SHP77 treated with DMSO at 0.1 percent for 48 hours (cell line): ENCODE measurements at regions not wholly inside any gene's neighbourhood (a gene's known extent, or its start where the extent isn't known, plus 50 kb on each side); places are given as distances from the start of the nearest gene placed in this dataset.
A peak's percentile ranks its signal among the peaks of the same experiment; 100 is the strongest.
"Not testable (repeated sequence)": the region's sequence is repeated elsewhere in the genome, so short reads cannot be mapped to it uniquely, and the experiment has no call there.

Source experiments
- DNase-seq: peaks from one replicate; lab custom pipeline; 2025; lab: John Stamatoyannopoulos, UW

- no peak for DNase-seq
Observed at GRCh38 chr10:84701370-84701720, 373.0 kb downstream of the CCSER2 start.

GRCh38 chr10:84704101-84704500 lies 375.7 kb downstream of the CCSER2 start:
- no peak for DNase-seq

- DNase-seq, result no peak
Observed at GRCh38 chr10:84706431-84706830, 378.0 kb downstream of the CCSER2 start.

- no peak for DNase-seq
Observed at GRCh38 chr10:84706875-84707274, 378.5 kb downstream of the CCSER2 start.

GRCh38 chr10:84715911-84716310 lies 387.5 kb downstream of the CCSER2 start:
- no peak for DNase-seq

GRCh38 chr10:84718877-84719616 lies 390.7 kb downstream of the CCSER2 start:
- no peak for DNase-seq

GRCh38 chr10:84719687-84720086 lies 391.3 kb downstream of the CCSER2 start:
- DNase-seq, result no peak

- no peak for DNase-seq
Observed at GRCh38 chr10:84727398-84727797, 399.0 kb downstream of the CCSER2 start.

- not testable (repeated sequence) for DNase-seq
Observed at GRCh38 chr10:84739126-84739525, 410.7 kb downstream of the CCSER2 start.

- no peak for DNase-seq
Observed at GRCh38 chr10:84739641-84740040, 411.3 kb downstream of the CCSER2 start.

GRCh38 chr10:84743483-84743882 lies 415.1 kb downstream of the CCSER2 start:
- no peak for DNase-seq

- DNase-seq, result no peak
Observed at GRCh38 chr10:84755311-84755710, 426.9 kb downstream of the CCSER2 start.

- DNase-seq, result not testable (repeated sequence)
Observed at GRCh38 chr10:84756653-84757052, 428.3 kb downstream of the CCSER2 start.

- not testable (repeated sequence) for DNase-seq
Observed at GRCh38 chr10:84761994-84762614, 433.7 kb downstream of the CCSER2 start.

GRCh38 chr10:84762754-84763394 lies 434.5 kb downstream of the CCSER2 start:
- DNase-seq, result no peak

- DNase-seq, result no peak
Observed at GRCh38 chr10:84763965-84764364, 435.6 kb downstream of the CCSER2 start.

- no peak for DNase-seq
Observed at GRCh38 chr10:84765086-84765485, 436.7 kb downstream of the CCSER2 start.

- DNase-seq, result no peak
Observed at GRCh38 chr10:84765656-84766055, 437.3 kb downstream of the CCSER2 start.

GRCh38 chr10:84766923-84767322 lies 438.5 kb downstream of the CCSER2 start:
- DNase-seq, result no peak

- DNase-seq, result no peak
Observed at GRCh38 chr10:84768132-84768531, 439.7 kb downstream of the CCSER2 start.

GRCh38 chr10:84770824-84771223 lies 442.4 kb downstream of the CCSER2 start:
- no peak for DNase-seq

- DNase-seq, result peak; percentile 16
Observed at GRCh38 chr10:84783386-84783785, 455.0 kb downstream of the CCSER2 start.

GRCh38 chr10:84783909-84784308 lies 455.5 kb downstream of the CCSER2 start:
- no peak for DNase-seq
